SU-DHL-6 (cell line): ENCODE measurements at regions not wholly inside any gene's neighbourhood (a gene's known extent, or its start where the extent isn't known, plus 50 kb on each side); places are given as distances from the start of the nearest gene placed in this dataset.

Experiments
- EZH2phosphoT487 ChIP-seq: fragments of 200-600 bp; sonication (generic), shearing (Covaris generic); conservative IDR thresholded peaks from 2 replicates; pipeline ENCODE4 v1.6.1; 2018; ENCODE audit warnings: mild to moderate bottlenecking, antibody characterized with exemption, low read length, moderate library complexity, mixed read lengths
- TF ChIP-seq, protein P1 (sequence below): fragments of 200-600 bp; sonication (generic); IDR thresholded peaks from one replicate; pipeline ENCODE4 v1.5.1; 2017; ENCODE audit warnings: antibody characterized with exemption, mild to moderate bottlenecking, low read length, moderate library complexity; ENCODE audit not compliant: insufficient read depth, poor library complexity, severe bottlenecking

DNA sequence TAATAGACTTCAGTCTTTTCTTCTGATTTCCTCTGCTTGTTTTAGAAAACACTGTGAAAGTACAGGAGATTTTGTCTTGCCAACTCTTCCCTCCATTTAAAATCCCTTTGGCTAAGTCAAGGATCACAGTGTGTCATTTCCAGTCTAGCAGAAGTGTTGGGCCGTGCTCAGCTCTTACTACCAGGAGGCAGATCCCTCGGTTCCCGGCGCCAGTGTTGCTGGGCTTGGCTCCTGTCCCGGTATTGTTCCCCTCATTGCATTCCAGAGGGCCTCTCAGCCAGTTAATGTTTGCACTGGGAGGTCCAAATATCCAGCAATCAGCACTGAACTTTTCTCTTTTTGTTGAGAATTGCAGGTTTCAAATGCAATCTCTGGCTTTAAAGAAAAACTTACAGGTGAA, 612.1 kb upstream of the MGMT start:
- TF ChIP-seq, protein P1, sequence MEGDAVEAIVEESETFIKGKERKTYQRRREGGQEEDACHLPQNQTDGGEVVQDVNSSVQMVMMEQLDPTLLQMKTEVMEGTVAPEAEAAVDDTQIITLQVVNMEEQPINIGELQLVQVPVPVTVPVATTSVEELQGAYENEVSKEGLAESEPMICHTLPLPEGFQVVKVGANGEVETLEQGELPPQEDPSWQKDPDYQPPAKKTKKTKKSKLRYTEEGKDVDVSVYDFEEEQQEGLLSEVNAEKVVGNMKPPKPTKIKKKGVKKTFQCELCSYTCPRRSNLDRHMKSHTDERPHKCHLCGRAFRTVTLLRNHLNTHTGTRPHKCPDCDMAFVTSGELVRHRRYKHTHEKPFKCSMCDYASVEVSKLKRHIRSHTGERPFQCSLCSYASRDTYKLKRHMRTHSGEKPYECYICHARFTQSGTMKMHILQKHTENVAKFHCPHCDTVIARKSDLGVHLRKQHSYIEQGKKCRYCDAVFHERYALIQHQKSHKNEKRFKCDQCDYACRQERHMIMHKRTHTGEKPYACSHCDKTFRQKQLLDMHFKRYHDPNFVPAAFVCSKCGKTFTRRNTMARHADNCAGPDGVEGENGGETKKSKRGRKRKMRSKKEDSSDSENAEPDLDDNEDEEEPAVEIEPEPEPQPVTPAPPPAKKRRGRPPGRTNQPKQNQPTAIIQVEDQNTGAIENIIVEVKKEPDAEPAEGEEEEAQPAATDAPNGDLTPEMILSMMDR = no peak
- no peak for TF ChIP-seq EZH2phosphoT487
